ENCODE measurements at regions not wholly inside any gene's neighbourhood (a gene's known extent, or its start where the extent isn't known, plus 50 kb on each side); places are given as distances from the start of the nearest gene placed in this dataset.

DNA sequence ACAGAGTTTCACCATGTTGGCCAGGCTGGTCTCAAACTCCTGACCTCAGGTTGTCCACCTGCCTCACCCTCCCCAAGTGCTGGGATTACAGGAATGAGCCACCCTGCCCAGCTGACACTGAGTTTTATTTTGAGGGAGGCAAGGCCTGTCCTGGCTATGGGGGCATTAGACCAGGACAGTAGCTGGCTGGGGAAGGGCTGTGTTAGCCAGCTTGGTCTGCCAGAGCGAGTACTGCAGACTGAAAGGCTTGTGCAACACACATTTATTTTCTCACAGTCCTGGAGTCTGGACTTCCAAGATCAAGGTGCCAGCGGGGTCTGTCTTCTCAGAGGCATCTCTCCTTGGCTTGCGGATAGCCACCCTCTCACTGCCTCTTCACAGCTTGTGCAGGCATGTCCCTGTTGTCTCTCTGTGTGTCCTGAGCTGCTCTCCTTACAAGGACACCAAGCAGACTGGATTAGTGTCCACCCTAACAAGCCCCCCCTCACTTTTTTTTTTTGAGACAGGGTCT is 59.4 kb upstream of the HAAO start:
- no peaks in the 10 kb centered on the region for H3K9me3 ChIP-seq (ENCODE audit: control insufficient read depth, insufficient read depth, low read length)
- 83% methylated on average over 2 of the region's 3 CpGs for WGBS (ENCODE audit: insufficient coverage)
- no peak for DNase-seq (ENCODE audit: low read depth in 4 of 6, low spot score in 6 of 6)
- H3K36me3 ChIP-seq (ENCODE audit: control insufficient read depth, insufficient read depth, low read length), result no peaks in the 10 kb centered on the region
- no peak overlapping the region for H3K4me3 ChIP-seq (ENCODE audit: low read depth, low read length)
- no peaks in the 10 kb centered on the region for H3K27me3 ChIP-seq (ENCODE audit: control insufficient read depth, insufficient read depth, low read length)
- no peak overlapping the region for H3K27ac ChIP-seq (ENCODE audit: low read depth, low read length)
- peaks cover 20% of the 10 kb centered on the region for H3K4me1 ChIP-seq (ENCODE audit: control insufficient read depth, insufficient read depth, low read length)

DNA sequence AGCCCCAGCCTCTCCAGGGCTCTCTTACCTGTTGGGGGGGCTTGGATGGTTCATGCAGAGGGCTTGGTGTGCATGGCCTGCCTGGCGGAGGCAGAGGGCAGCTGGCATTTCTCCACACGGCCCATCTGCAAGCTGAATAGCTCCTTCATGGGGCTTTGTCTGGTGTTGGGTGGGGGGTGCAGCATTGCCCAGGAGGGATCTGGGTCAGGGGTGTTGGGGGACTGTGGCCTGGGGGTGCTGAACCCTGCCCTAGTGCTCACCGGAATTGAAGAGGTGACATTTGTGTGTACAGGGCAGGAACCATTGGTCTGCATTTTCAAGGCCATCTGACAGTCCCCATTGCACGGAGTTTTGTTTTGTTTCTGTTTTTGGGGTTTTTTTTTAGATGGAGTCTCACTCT is 58.8 kb upstream of the HAAO start:
- no peak for DNase-seq (ENCODE audit: low read depth in 4 of 6, low spot score in 6 of 6)
- Histone ChIP-seq H3K4me3 (ENCODE audit: low read depth, low read length) (no peak overlapping the region), H3K27ac (ENCODE audit: low read depth, low read length) (no peak overlapping the region), H3K27me3 (ENCODE audit: control insufficient read depth, insufficient read depth, low read length) (no peaks in the 10 kb centered on the region), H3K9me3 (ENCODE audit: control insufficient read depth, insufficient read depth, low read length) (no peaks in the 10 kb centered on the region), H3K36me3 (ENCODE audit: control insufficient read depth, insufficient read depth, low read length) (no peaks in the 10 kb centered on the region), H3K4me1 (ENCODE audit: control insufficient read depth, insufficient read depth, low read length) (peaks cover 20% of the 10 kb centered on the region)
- 89% methylated on average over 3 of the region's 4 CpGs for WGBS (ENCODE audit: insufficient coverage)

DNA sequence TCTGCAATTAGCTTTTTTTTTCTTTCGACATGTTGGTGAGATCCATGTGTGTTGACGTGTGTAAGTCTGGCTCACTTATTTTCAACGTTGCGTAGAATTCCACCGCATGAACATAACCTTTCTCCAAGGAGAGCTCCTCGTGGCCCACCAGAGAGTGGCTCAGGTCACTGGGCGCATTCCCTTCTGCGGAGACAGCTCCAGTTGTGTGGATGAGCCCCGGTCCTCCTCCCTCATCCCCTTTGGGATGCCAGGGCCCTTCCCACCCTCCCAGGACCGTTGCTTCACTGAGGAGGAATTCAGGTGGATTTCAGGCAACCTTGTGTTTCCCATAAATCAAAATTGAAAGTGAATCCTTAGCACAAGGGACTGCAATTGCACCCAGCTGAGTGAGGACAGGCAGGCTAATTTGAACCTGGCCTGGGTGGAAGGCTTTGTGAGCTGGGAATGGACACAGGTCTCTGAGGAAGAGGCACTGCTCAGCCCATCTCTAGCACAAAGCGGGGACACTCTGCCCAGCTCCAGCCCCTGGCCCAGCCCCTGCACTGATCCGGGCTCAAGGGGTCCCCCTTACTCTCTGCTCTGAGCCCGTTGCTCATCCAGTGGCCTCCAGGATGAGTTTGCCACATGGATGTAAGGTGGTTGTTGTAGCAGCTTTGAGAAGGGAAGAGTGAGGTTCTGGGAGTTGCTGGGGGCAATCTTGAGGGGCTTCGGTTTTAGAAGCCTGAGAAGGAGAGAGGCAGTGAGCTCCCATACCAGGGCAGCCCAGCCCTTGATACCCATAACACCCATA is 57.8 kb upstream of the HAAO start:
- H3K36me3 ChIP-seq (ENCODE audit: control insufficient read depth, insufficient read depth, low read length), result no peaks in the 10 kb centered on the region
- no peaks in the 10 kb centered on the region for H3K27me3 ChIP-seq (ENCODE audit: control insufficient read depth, insufficient read depth, low read length)
- WGBS (ENCODE audit: insufficient coverage), result 89% methylated on average over 11 of the region's 14 CpGs
- H3K9me3 ChIP-seq (ENCODE audit: control insufficient read depth, insufficient read depth, low read length), result no peaks in the 10 kb centered on the region
- H3K4me3 ChIP-seq (ENCODE audit: low read depth, low read length), result no peak overlapping the region
- peaks cover 30% of the 10 kb centered on the region for H3K4me1 ChIP-seq (ENCODE audit: control insufficient read depth, insufficient read depth, low read length)
- DNase-seq (ENCODE audit: low read depth in 4 of 6, low spot score in 6 of 6), result no peak
- no peak overlapping the region for H3K27ac ChIP-seq (ENCODE audit: low read depth, low read length)

DNA sequence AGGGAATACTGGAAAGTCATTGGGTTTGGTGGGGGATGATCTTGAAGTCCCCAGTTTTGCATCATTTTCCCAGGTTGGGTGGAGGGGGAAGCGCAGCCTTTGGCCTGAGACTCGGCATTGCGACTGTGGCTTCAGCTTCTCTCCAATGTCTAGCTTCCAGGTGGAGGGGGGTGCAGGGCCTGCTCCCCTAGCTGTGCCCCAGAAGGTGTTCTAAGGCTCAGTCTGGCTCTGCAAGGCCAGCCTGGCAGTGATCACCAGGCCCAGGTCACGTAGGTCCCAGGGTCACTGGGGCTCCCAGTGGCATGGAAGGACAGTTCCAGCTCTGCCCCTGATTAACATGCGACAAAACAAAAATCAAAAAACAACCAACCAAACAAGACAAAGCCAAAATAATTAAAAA is 56.9 kb upstream of the HAAO start:
- Histone ChIP-seq H3K27ac (ENCODE audit: low read depth, low read length) (no peak overlapping the region), H3K36me3 (ENCODE audit: control insufficient read depth, insufficient read depth, low read length) (no peaks in the 10 kb centered on the region), H3K4me1 (ENCODE audit: control insufficient read depth, insufficient read depth, low read length) (peaks cover 34% of the 10 kb centered on the region), H3K9me3 (ENCODE audit: control insufficient read depth, insufficient read depth, low read length) (no peaks in the 10 kb centered on the region), H3K4me3 (ENCODE audit: low read depth, low read length) (no peak overlapping the region), H3K27me3 (ENCODE audit: control insufficient read depth, insufficient read depth, low read length) (no peaks in the 10 kb centered on the region)
- 100% methylated on average over 5 of the region's 5 CpGs for WGBS (ENCODE audit: insufficient coverage)
- DNase-seq (ENCODE audit: low read depth in 4 of 6, low spot score in 6 of 6), result no peak

- no peaks in the 10 kb centered on the region for H3K9me3 ChIP-seq (ENCODE audit: control insufficient read depth, insufficient read depth, low read length)
- H3K4me1 ChIP-seq (ENCODE audit: control insufficient read depth, insufficient read depth, low read length), result peaks cover 30% of the 10 kb centered on the region
- no peaks in the 10 kb centered on the region for H3K27me3 ChIP-seq (ENCODE audit: control insufficient read depth, insufficient read depth, low read length)
- no peak overlapping the region for H3K4me3 ChIP-seq (ENCODE audit: low read depth, low read length)
- WGBS (ENCODE audit: insufficient coverage), result 94% methylated on average over 9 of the region's 10 CpGs
- no peak for DNase-seq (ENCODE audit: low read depth in 4 of 6, low spot score in 6 of 6)
- H3K36me3 ChIP-seq (ENCODE audit: control insufficient read depth, insufficient read depth, low read length), result no peaks in the 10 kb centered on the region
- H3K27ac ChIP-seq (ENCODE audit: low read depth, low read length), result no peak overlapping the region
Observed at GRCh38 chr2:42848726-42849290, 56.4 kb upstream of the HAAO start.

DNA sequence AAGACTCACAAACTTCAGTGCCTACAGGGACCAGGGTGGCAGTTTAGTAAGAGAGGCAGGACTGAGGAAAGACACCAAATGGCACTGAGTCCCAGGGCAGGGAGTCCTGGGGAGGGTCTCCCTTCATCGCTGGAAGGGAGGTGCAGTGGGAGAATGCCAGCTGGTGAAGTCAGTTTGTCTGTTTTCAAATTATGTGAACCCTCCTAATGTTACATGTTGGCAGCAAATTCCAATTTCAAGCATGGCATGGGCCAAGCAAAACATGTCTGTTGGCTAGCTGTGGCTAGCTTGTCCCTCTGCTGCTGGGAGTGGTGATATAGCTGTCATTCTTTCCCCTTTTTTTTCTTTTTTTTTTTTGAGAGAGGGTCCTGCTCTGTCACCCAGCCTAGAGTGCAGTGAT is 55.9 kb upstream of the HAAO start:
- no peak overlapping the region for H3K27ac ChIP-seq (ENCODE audit: low read depth, low read length)
- no peaks in the 10 kb centered on the region for H3K27me3 ChIP-seq (ENCODE audit: control insufficient read depth, insufficient read depth, low read length)
- no peaks in the 10 kb centered on the region for H3K36me3 ChIP-seq (ENCODE audit: control insufficient read depth, insufficient read depth, low read length)
- DNase-seq (ENCODE audit: low read depth in 4 of 6, low spot score in 6 of 6), result no peak
- 75% methylated on average over 1 of the region's 1 CpG for WGBS (ENCODE audit: insufficient coverage)
- no peak overlapping the region for H3K4me3 ChIP-seq (ENCODE audit: low read depth, low read length)
- peaks cover 25% of the 10 kb centered on the region for H3K4me1 ChIP-seq (ENCODE audit: control insufficient read depth, insufficient read depth, low read length)
- H3K9me3 ChIP-seq (ENCODE audit: control insufficient read depth, insufficient read depth, low read length), result no peaks in the 10 kb centered on the region

GRCh38 chr2:42847596-42848151 is 55.3 kb upstream of the HAAO start:
- Histone ChIP-seq H3K4me3 (ENCODE audit: low read depth, low read length) (no peak overlapping the region), H3K36me3 (ENCODE audit: control insufficient read depth, insufficient read depth, low read length) (no peaks in the 10 kb centered on the region), H3K27me3 (ENCODE audit: control insufficient read depth, insufficient read depth, low read length) (no peaks in the 10 kb centered on the region), H3K4me1 (ENCODE audit: control insufficient read depth, insufficient read depth, low read length) (peaks cover 28% of the 10 kb centered on the region), H3K9me3 (ENCODE audit: control insufficient read depth, insufficient read depth, low read length) (peaks cover 1% of the 10 kb centered on the region), H3K27ac (ENCODE audit: low read depth, low read length) (no peak overlapping the region)
- 96% methylated on average over 9 of the region's 9 CpGs for WGBS (ENCODE audit: insufficient coverage)
- no peak for DNase-seq (ENCODE audit: low read depth in 4 of 6, low spot score in 6 of 6)

DNA sequence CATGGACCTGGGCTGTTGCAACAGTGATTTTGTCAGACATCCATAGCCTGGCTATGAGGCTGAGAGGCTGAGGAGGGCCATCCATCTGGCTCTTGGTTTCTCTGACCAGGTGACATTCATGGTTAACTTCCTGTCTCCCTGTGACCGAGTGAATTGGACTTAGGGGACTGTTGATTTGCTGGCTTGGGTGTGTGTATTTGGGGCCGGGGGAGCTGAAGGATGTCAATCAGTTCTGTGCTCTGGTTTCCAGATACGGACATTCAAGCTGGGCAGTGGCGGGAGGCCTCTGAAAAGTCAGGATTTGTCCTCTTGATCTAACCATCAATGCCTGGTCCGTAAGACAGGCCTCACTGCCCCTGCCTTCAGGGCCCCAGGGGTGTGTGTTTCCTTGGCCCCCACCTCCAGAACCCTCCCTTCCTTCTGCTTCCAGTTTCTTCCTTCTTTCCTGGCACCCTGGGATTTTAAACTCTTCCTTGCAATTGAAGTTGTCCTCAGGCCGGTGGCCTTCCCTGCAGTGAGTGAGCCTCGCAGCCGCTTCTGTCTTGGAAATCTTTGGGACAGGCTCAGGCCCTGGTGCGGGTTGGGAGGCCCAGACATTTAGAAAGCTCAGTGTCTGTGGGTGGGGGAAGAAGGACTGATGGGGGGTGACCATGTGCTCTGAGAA is 54.7 kb upstream of the HAAO start:
- Histone ChIP-seq H3K4me3 (ENCODE audit: low read depth, low read length) (no peak overlapping the region), H3K9me3 (ENCODE audit: control insufficient read depth, insufficient read depth, low read length) (peaks cover 1% of the 10 kb centered on the region), H3K4me1 (ENCODE audit: control insufficient read depth, insufficient read depth, low read length) (peaks cover 28% of the 10 kb centered on the region), H3K27me3 (ENCODE audit: control insufficient read depth, insufficient read depth, low read length) (no peaks in the 10 kb centered on the region), H3K36me3 (ENCODE audit: control insufficient read depth, insufficient read depth, low read length) (no peaks in the 10 kb centered on the region), H3K27ac (ENCODE audit: low read depth, low read length) (no peak overlapping the region)
- WGBS (ENCODE audit: insufficient coverage), result 92% methylated on average over 8 of the region's 9 CpGs
- DNase-seq (ENCODE audit: low read depth in 4 of 6, low spot score in 6 of 6), result no peak

DNA sequence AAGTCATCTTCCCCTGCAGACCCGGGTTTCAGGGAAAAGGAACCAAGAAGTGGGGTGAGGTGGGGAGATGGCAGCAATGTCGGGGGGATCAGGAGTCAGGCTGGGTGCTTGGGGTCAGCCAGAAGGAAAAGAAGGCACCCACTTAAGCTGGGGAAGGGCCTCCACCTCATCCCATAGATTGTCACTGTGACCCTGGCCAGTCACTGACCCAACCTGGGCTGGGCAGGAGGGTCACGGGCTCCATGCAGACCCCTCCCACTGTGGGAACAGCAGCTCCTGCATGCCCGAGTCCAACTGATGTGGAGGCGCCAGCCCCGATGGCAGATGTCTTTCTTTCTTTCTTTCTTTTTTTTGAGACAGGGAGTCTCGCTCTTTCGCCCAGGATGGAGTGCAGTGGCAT is 53.6 kb upstream of the HAAO start:
- no peaks in the 10 kb centered on the region for H3K27me3 ChIP-seq (ENCODE audit: control insufficient read depth, insufficient read depth, low read length)
- no peaks in the 10 kb centered on the region for H3K36me3 ChIP-seq (ENCODE audit: control insufficient read depth, insufficient read depth, low read length)
- WGBS (ENCODE audit: insufficient coverage), result 62% methylated on average over 3 of the region's 8 CpGs
- peaks cover 24% of the 10 kb centered on the region for H3K4me1 ChIP-seq (ENCODE audit: control insufficient read depth, insufficient read depth, low read length)
- DNase-seq (ENCODE audit: low read depth in 4 of 6, low spot score in 6 of 6), result no peak
- H3K9me3 ChIP-seq (ENCODE audit: control insufficient read depth, insufficient read depth, low read length), result peaks cover 1% of the 10 kb centered on the region
- H3K27ac ChIP-seq (ENCODE audit: low read depth, low read length), result peak overlapping the region; percentile 60
- H3K4me3 ChIP-seq (ENCODE audit: low read depth, low read length), result no peak overlapping the region

Data from spinal cord (tissue), 9 donors.